SIG-M5 treated with dmso at 0.1 percent for 504 hours (cell line): ENCODE measurements at regions not wholly inside any gene's neighbourhood (a gene's known extent, or its start where the extent isn't known, plus 50 kb on each side); places are given as distances from the start of the nearest gene placed in this dataset.
A peak's percentile ranks its signal among the peaks of the same experiment; 100 is the strongest.

Source experiments
- DNase-seq: peaks from one replicate; lab custom pipeline; 2025; ENCODE audit not compliant: unreplicated experiment; lab: John Stamatoyannopoulos, UW

- DNase-seq: no peak
Measured at GRCh38 chr1:50358962-50359361, 64.3 kb downstream of the DMRTA2 start.

GRCh38 chr1:50357186-50357585 lies 66.1 kb downstream of the DMRTA2 start:
- DNase-seq: no peak

DNA sequence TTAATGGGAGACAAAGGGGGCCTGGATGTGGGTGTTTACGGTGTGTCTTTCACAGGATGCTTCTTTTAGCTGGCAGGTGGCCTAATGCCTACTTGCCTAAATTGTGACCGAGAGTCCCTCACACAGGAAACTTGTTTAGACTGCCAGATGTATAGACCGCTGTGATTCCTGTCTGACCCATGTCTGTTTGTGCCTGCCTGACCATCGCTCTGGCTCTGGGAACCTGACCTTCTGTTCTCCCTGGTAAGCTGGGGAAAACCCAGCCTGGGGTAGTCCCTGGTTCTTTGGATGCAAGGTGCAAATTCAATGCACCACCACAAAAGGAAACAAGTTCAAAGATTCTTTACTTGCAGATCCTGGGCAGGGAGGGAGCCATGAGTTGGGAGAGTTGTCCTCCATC lies 68.4 kb downstream of the DMRTA2 start:
- no peak for DNase-seq

DNA sequence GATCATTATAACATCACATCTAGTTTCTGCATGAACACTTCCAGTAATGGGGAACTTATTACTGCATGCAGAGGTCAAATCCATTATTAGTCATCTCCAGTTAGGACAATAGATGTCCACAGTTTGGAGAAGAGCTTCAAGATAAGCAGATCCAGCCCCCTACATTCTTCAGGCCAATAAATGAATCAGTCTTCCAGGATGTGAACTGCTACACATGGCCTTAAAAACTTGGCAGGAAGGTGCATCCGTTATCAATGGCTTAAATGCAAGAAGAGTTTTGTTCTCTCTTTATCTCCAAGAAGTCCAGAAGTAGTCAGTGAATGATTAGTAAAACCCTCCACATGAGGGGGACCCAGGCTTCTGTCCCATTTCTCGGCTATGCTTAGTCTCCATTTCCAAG lies 70.8 kb downstream of the DMRTA2 start:
- no peak for DNase-seq

DNA sequence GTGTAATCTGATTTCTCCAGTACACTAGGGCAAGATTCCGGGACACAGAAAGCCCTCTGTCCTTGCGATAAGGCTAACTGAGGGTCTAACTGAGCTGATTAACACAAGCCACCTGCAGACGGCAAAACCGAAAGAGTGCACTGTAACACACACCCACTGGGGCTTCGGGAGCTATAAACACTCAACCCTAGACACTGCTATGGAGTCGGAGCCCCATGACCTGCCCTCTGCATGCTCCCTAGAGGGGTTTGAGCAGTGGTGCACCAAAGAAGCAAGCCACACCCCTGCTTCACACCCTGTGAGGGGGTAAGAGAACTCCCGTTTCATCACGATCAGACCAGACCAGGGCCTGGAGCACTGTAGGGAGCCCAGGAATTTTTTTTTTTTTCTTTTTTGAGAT lies 72.4 kb downstream of the DMRTA2 start:
- DNase-seq: no peak

DNA sequence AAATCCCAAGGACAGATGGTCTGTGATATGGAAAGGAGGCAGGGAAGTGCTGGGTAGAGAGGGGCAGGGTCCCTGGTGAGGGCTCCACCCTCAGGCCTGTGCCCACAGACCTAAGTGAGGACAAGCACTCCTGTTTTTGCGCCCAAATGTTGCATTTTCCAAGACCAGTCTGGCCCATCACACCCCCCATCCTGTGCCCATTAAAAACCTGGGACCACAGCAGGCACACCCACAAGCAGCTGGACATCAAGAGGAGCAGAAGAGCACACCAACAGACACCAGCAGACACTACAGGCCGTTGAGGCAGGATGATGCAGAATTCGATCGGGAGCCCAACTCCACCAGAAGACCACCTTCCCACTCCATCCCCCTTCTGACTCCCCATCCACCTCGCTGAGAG lies 72.8 kb downstream of the DMRTA2 start:
- no peak for DNase-seq

GRCh38 chr1:50349242-50349565 lies 74.0 kb downstream of the DMRTA2 start:
- no peak for DNase-seq

GRCh38 chr1:50348449-50349241 lies 74.6 kb downstream of the DMRTA2 start:
- DNase-seq: peak; percentile 44

GRCh38 chr1:50347933-50348332 lies 75.3 kb downstream of the DMRTA2 start:
- no peak for DNase-seq

DNA sequence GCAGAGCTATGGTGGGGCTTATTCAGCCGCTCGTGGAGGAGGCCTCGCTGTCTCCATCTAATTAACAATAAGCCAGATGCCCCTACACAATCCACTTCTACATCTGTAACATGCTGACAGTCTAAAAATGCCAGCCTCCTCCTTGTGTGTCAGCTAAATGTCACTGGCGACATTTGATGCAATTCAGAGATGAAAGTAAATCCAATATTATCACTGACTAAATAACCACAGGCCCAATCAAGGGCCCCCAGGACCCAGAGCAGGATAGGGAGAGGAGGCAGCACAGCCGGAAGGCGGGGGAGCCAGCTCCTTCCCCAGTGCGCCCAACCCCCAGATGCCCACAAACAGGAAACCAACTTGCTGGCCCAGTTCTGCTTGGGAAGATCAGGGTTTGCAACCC lies 76.6 kb downstream of the DMRTA2 start:
- DNase-seq: no peak

DNA sequence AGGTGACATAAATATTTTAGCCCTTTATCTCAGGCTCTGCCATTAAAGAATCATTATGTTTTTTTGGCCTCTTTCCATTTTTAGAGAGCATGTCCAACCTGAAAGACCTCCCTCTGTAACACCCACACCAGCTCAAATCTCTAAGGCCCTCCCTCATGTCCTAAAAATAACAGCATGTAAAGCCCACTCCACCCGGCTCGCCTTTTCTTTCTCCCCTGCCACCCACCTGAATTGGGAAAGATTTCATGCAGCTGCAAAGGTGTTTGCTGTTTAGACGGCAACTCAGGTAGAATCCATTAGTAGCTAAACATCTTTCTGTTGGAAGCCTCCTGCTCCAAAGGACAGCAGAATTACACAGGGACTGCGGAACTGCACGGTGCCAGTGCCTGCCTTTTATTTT lies 79.9 kb downstream of the DMRTA2 start:
- no peak for DNase-seq

GRCh38 chr1:50342525-50342924 lies 80.7 kb downstream of the DMRTA2 start:
- DNase-seq: no peak

- no peak for DNase-seq
Measured at GRCh38 chr1:50335036-50335435, 88.2 kb downstream of the DMRTA2 start.

- DNase-seq: peak; percentile 13
Measured at GRCh38 chr1:50333595-50333974, 89.7 kb downstream of the DMRTA2 start.

- no peak for DNase-seq
Measured at GRCh38 chr1:50332941-50333594, 90.2 kb downstream of the DMRTA2 start.

GRCh38 chr1:50329332-50329932 lies 93.8 kb downstream of the DMRTA2 start:
- no peak for DNase-seq

DNA sequence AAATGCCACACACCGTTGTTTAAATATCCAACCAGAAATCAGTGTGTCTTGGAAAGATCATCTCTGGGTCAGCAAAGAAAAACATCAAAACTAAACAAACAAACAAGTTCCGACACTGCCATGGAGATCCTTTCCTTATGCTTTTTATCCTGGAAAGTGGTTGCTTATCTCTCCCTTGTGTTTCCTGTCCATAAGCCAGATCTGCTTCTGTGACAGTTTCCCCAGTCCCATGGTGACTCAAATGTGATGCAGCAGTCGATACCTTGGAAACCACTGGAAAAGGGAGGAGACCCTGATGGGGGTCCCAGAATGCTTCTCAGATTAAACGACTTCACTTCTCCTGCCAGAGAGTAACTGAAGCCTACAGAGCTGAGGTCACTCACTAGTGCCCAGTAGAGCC lies 94.7 kb downstream of the DMRTA2 start:
- no peak for DNase-seq

- no peak for DNase-seq
Measured at GRCh38 chr1:50326026-50326425, 97.2 kb downstream of the DMRTA2 start.

DNA sequence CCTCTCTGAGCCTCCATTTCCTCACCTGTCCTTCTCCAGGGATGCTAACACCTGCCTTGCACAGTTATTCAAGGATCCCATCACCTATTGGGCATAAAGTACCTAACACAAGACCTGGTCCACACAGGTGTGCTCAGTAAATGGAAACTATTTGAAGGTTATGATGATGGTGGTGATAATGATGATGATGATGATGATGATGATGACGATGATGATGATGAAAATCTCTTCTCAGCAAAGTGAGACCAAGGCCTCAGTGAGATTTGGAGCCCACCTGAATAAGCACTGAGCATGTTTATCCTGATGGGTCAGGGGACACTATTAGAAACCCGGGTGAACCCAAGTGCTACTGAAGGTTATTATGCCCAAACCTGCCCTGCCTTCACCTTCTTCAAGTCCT lies 100.7 kb downstream of the DMRTA2 start:
- DNase-seq: no peak

DNA sequence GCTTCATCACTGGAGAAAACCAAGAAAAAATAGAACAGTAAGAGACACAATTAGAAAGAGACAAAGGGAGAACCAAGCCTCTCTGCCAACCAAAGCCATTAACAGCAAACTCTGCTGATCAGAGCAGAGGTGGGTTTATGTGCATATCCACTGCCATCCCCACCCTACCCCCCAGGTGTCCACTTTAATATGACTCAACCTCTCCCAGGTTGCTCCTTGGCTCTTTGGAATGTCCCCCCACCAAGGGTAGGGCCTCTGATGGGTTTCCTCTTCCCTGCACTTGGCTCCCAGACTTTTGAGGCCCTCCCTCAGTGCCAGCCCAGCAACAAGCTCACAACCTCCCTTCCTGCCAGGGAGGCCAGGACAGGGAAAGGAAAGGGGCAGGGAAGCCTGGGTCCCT lies 104.8 kb downstream of the DMRTA2 start:
- DNase-seq: no peak

DNA sequence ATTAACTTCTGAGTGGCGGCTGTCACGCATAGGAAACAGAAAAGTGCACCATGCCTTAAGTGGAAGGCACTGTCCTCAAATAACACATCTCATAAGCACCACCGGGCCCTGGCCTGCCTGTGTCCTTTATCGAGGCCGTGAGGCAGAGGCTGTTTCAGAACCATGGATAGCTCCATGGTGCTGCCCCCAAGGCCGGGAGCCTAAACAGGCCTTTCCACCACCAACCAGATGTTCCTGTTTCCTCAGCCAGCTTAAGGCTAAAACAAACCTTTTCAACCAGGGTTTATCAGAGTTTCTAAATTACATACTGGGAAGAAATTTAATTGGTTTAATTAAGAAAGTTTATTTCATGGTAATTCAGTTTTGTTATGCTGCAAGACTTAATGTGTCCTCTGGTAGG lies 114.4 kb downstream of the DMRTA2 start:
- DNase-seq: peak; percentile 1

- no peak for DNase-seq
Measured at GRCh38 chr1:50305808-50306207, 117.4 kb downstream of the DMRTA2 start.

DNA sequence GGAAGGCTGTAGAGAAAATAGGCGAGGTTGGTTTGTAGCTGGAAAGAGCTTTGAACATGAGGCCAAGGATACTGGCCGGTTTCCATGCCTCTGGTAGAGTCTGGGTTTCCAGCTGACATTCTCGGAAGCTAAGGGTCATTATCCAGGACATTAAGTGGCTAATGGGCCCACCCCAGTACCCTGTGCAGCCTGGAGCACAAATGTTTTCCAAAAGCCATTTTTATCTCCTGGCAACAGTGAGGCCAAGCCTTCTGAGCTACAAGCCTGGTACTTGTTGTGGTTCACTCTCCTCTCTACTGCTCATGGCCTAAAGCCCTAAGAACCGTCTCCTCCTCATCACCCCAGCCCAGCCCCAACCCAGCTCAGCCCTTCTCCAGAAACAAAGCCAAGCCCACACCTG lies 122.9 kb downstream of the DMRTA2 start:
- DNase-seq: no peak
